GM23338 (cell line): ENCODE measurements at regions not wholly inside any gene's neighbourhood (a gene's known extent, or its start where the extent isn't known, plus 50 kb on each side); places are given as distances from the start of the nearest gene placed in this dataset.

Experiments
- ATAC-seq: fragments of 200-7000 bp; cut with Tn5 transposase; 3 replicates; pipeline ENCODE4 v1.9.1; 2020
- DNase-seq: peaks from one replicate; pipeline ENCODE4 v3.0.0-alpha.2; 2015; ENCODE audit warnings: low spot score
- H2AFZ ChIP-seq: fragments of 200-600 bp; sonication (generic); 2 replicates; pipeline ENCODE4 v1.8.0; 2016; ENCODE audit warnings: antibody characterized with exemption, mild to moderate bottlenecking, moderate library complexity
- H3F3A ChIP-seq: fragments of 200-600 bp; sonication (generic); replicated peaks from 2 replicates; pipeline ENCODE4 v1.8.0; 2017; ENCODE audit warnings: antibody characterized with exemption, mixed run types, low read depth
- H3K27ac ChIP-seq: fragments of 200-600 bp; sonication (generic); 2 replicates; pipeline ENCODE4 v1.6.1; 2016; ENCODE audit warnings: low read depth
- H3K27me3 ChIP-seq: fragments of 200-600 bp; sonication (generic); 2 replicates; pipeline ENCODE4 v1.8.0; 2016; ENCODE audit warnings: mild to moderate bottlenecking, mixed run types, moderate library complexity; ENCODE audit not compliant: insufficient read depth
- H3K36me3 ChIP-seq: fragments of 200-600 bp; sonication (generic); 2 replicates; pipeline ENCODE4 v1.8.0; 2016; ENCODE audit warnings: mild to moderate bottlenecking; ENCODE audit not compliant: insufficient read depth
- H3K4me1 ChIP-seq: fragments of 200-600 bp; sonication (generic); 2 replicates; pipeline ENCODE4 v1.8.0; 2016; ENCODE audit warnings: mild to moderate bottlenecking, moderate library complexity; ENCODE audit not compliant: insufficient read depth
- H3K4me2 ChIP-seq: fragments of 200-600 bp; sonication (generic); 2 replicates; pipeline ENCODE4 v1.7.1; 2017; ENCODE audit warnings: mixed run types
- H3K4me3 ChIP-seq: fragments of 200-600 bp; sonication (generic); 2 replicates; pipeline ENCODE4 v1.6.1; 2016; ENCODE audit warnings: mixed run types
- H3K79me2 ChIP-seq: fragments of 200-600 bp; sonication (generic); replicated peaks from 2 replicates; pipeline ENCODE4 v1.8.0; 2017; ENCODE audit warnings: mild to moderate bottlenecking; ENCODE audit not compliant: insufficient read depth
- H3K9me2 ChIP-seq: fragments of 200-600 bp; sonication (generic); 2 replicates; pipeline ENCODE4 v1.8.0; 2017; ENCODE audit not compliant: insufficient read depth
- H4K20me1 ChIP-seq: fragments of 200-600 bp; sonication (generic); replicated peaks from 2 replicates; pipeline ENCODE4 v1.8.0; 2017; ENCODE audit warnings: mild to moderate bottlenecking; ENCODE audit not compliant: insufficient read depth
- H3K27ac Mint-ChIP-seq: 2 replicates; pipeline ENCODE4 v1.8.0; 2020; ENCODE audit warnings: inconsistent platforms, mild to moderate bottlenecking, moderate library complexity, mixed read lengths
- H3K27me3 Mint-ChIP-seq: 3 replicates; pipeline ENCODE4 v1.8.0; 2022; ENCODE audit warnings: low read depth, mild to moderate bottlenecking, moderate library complexity, mixed read lengths, inconsistent platforms; ENCODE audit not compliant: insufficient read depth, poor library complexity
- H3K36me3 Mint-ChIP-seq: 3 replicates; pipeline ENCODE4 v1.8.0; 2021; ENCODE audit warnings: low read depth, mild to moderate bottlenecking, inconsistent platforms, moderate library complexity, mixed read lengths
- H3K4me1 Mint-ChIP-seq: 3 replicates; pipeline ENCODE4 v1.8.0; 2020; ENCODE audit warnings: mild to moderate bottlenecking, inconsistent platforms, mixed read lengths
- H3K4me3 Mint-ChIP-seq: 3 replicates; pipeline ENCODE4 v1.8.0; 2021; ENCODE audit warnings: moderate library complexity, mild to moderate bottlenecking, inconsistent platforms, mixed read lengths
- H3K9me3 Mint-ChIP-seq: 3 replicates; pipeline ENCODE4 v1.8.0; 2020; ENCODE audit warnings: moderate library complexity, mild to moderate bottlenecking, inconsistent platforms, mixed read lengths
- CREB1 ChIP-seq: fragments of 250-450 bp; sonication (Bioruptor Pico); IDR thresholded peaks from 2 replicates; pipeline ENCODE4 v1.5.0; 2020; ENCODE audit warnings: low read depth, mild to moderate bottlenecking, moderate library complexity
- CTCF ChIP-seq, 2 experiments: fragments of 200-600 bp in 1 of 2; sonication (generic) in 1 of 2; conservative IDR thresholded peaks; 2 replicates each; pipeline versions ENCODE4 v1.5.1 to v1.6.1; 2016 to 2017; ENCODE audit warnings: antibody characterized with exemption in 2 of 2, low read depth in 2 of 2, mild to moderate bottlenecking in 2 of 2, moderate library complexity in 1 of 2
- NANOG ChIP-seq: IDR thresholded peaks from 2 replicates; pipeline ENCODE4 v1.6.1; 2016; ENCODE audit warnings: antibody characterized with exemption, borderline replicate concordance
- POLR2AphosphoS5 ChIP-seq: IDR thresholded peaks from 2 replicates; pipeline ENCODE4 v1.6.1; 2016; ENCODE audit warnings: antibody characterized with exemption, low read depth
- REST ChIP-seq: IDR thresholded peaks from one replicate; pipeline ENCODE4 v1.6.1; 2018; ENCODE audit warnings: antibody characterized with exemption; ENCODE audit not compliant: unreplicated experiment
- ZNF114 ChIP-seq: fragments of 250-450 bp; sonication (Bioruptor Pico); IDR thresholded peaks from 2 replicates; pipeline ENCODE4 v1.5.0; 2020; ENCODE audit warnings: mild to moderate bottlenecking, moderate library complexity
- ZNF331 ChIP-seq: fragments of 250-450 bp; sonication (Bioruptor Pico); IDR thresholded peaks from 2 replicates; pipeline ENCODE4 v1.5.0; 2020; ENCODE audit warnings: low read depth, mild to moderate bottlenecking, moderate library complexity

- no peak for TF ChIP-seq CTCF (conservative IDR thresholded peaks at IDR 0.05; ENCODE audit: low read depth in 2 of 2)
- TF ChIP-seq ZNF331 (CRISPR knock-in tag): no peak
Observed at GRCh38 chr7:128148676-128149075, 92.4 kb upstream of the LEP start (continued).

- Histone ChIP-seq H3K79me2 (no peaks in the 10 kb centered on the region), H4K20me1 (no peaks in the 10 kb centered on the region), H3K36me3 (no peaks in the 10 kb centered on the region), H3K4me2 (no peak overlapping the region), H3F3A (no peaks in the 10 kb centered on the region), H3K4me3 (no peak overlapping the region), H3K9me2 (no peaks in the 10 kb centered on the region), H2AFZ (no peak overlapping the region), H3K4me1 (peaks cover 38% of the 10 kb centered on the region), H3K27me3 (peaks cover 9% of the 10 kb centered on the region; the same call in 1 of the 2 replicates), H3K27ac (no peak overlapping the region)
- Mint-ChIP-seq H3K4me3 (no peak overlapping the region), H3K9me3 (no peaks in the 10 kb centered on the region), H3K27ac (no peak overlapping the region), H3K4me1 (peaks cover 27% of the 10 kb centered on the region), H3K36me3 (no peaks in the 10 kb centered on the region), H3K27me3 (peaks cover 10% of the 10 kb centered on the region)
- ATAC-seq (no peak), DNase-seq (no peak)
- TF ChIP-seq CREB1 (CRISPR knock-in tag) (no peak), ZNF114 (CRISPR knock-in tag) (no peak), REST (no peak), NANOG (no peak)
Observed at GRCh38 chr7:128150223-128150865, 90.7 kb upstream of the LEP start.

GRCh38 chr7:128151635-128152034 is 89.4 kb upstream of the LEP start:
- no peak overlapping the region for H3K4me3 Mint-ChIP-seq
- no peak overlapping the region for H3K27ac Mint-ChIP-seq
- no peaks in the 10 kb centered on the region for H3K9me3 Mint-ChIP-seq
- Histone ChIP-seq H3F3A (no peaks in the 10 kb centered on the region), H3K4me1 (peaks cover 39% of the 10 kb centered on the region), H4K20me1 (no peaks in the 10 kb centered on the region), H2AFZ (no peak overlapping the region), H3K4me3 (no peak overlapping the region), H3K36me3 (no peaks in the 10 kb centered on the region), H3K79me2 (no peaks in the 10 kb centered on the region), H3K27me3 (peaks cover 9% of the 10 kb centered on the region; the same call in 1 of the 2 replicates), H3K9me2 (no peaks in the 10 kb centered on the region), H3K27ac (no peak overlapping the region), H3K4me2 (no peak overlapping the region)
- peaks cover 31% of the 10 kb centered on the region for H3K4me1 Mint-ChIP-seq
- ATAC-seq: no peak
- peaks cover 9% of the 10 kb centered on the region for H3K27me3 Mint-ChIP-seq
- H3K36me3 Mint-ChIP-seq: no peaks in the 10 kb centered on the region
- no peak for DNase-seq
- TF ChIP-seq CTCF (conservative IDR thresholded peaks at IDR 0.05; ENCODE audit: low read depth in 2 of 2) (no peak), ZNF331 (CRISPR knock-in tag) (no peak), POLR2AphosphoS5 (no peak)
